Activated CD4-positive, alpha-beta memory T cell treated with anti-CD3 and anti-CD28 coated beads, Interleukin-2, amount 10 ng/mL, durations not matched to agents 7 days and 5 days (primary cell): ENCODE measurements at regions not wholly inside any gene's neighbourhood (a gene's known extent, or its start where the extent isn't known, plus 50 kb on each side); places are given as distances from the start of the nearest gene placed in this dataset.

Source experiments
- CTCF ChIA-PET: fragments of 350-600 bp; sonication (Branson Sonifier 250); formaldehyde crosslinking; loops from one replicate; lab custom pipeline; 2021; ENCODE audit warnings: antibody characterized with exemption, inconsistent platforms; lab: Charles Lee
- POLR2A ChIA-PET: fragments of 350-600 bp; sonication (Branson Sonifier 250); formaldehyde crosslinking; loops from one replicate; lab custom pipeline; 2021; ENCODE audit warnings: antibody characterized with exemption; lab: Charles Lee
- DNase-seq: peaks from one replicate; pipeline ENCODE4 v3.0.0-alpha.2; 2020
- H3K27ac Mint-ChIP-seq: one replicate; pipeline ENCODE4 v1.8.0; 2021; ENCODE audit warnings: mild to moderate bottlenecking, mixed read lengths
- H3K27me3 Mint-ChIP-seq: one replicate; pipeline ENCODE4 v1.8.0; 2021; ENCODE audit warnings: mixed read lengths
- H3K36me3 Mint-ChIP-seq: one replicate; pipeline ENCODE4 v1.8.0; 2021; ENCODE audit warnings: low read depth, mixed read lengths
- H3K4me1 Mint-ChIP-seq: one replicate; pipeline ENCODE4 v1.8.0; 2021; ENCODE audit warnings: mixed read lengths
- H3K4me3 Mint-ChIP-seq: one replicate; pipeline ENCODE4 v1.8.0; 2021; ENCODE audit warnings: mild to moderate bottlenecking, mixed read lengths
- H3K9me3 Mint-ChIP-seq: one replicate; pipeline ENCODE4 v1.8.0; 2021; ENCODE audit warnings: mixed read lengths

DNA sequence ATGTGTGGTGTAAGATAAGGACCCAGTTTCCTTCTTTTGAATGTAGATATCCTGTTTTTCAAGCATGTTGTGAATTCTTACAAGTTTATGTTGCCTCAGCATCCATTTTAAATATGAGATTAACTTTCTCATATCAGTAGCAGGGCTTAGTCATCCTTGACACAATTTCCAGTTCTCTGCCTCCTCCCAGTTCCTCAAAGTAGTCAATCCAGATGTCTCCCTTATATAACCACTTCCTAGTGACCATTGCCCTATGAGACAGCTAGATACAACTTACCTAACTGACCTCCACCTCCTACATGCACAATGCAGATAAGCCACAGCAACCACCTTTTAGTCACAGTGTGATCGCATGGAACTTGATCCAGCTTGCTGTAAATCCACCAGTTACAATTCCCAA lies 269.2 kb upstream of the ZNF521 start:
- Mint-ChIP-seq H3K27me3 (no peaks in the 10 kb centered on the region), H3K4me1 (no peaks in the 10 kb centered on the region), H3K9me3 (peaks cover 7% of the 10 kb centered on the region)

DNA sequence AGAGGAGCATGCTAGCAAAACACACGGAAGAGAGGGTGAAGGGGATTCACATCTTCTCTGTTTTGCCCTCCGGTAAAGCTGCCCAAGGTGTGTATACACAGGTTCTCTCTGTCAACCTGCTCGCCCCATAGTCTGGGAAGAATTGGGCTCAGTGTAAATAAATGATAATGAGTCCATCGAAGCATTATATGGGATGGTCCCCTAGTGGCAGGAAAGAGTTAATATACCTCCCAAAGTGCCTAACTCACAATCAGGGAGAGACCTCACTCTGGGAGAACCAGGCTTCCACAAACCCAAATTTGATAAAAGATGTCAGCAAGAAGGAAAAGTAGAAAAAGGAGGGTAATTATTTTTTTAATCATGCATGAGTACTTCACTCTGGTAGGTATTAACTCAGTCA lies 262.2 kb upstream of the ZNF521 start:
- no peak for DNase-seq
- Mint-ChIP-seq H3K27ac (no peak overlapping the region), H3K36me3 (no peaks in the 10 kb centered on the region), H3K27me3 (no peaks in the 10 kb centered on the region), H3K4me3 (no peak overlapping the region), H3K4me1 (no peaks in the 10 kb centered on the region), H3K9me3 (no peaks in the 10 kb centered on the region)
- ChIA-PET POLR2A (no interaction called here), CTCF (no interaction called here)

More for the DNA sequence above, 269.2 kb upstream of the ZNF521 start:
- Mint-ChIP-seq H3K27ac (no peak overlapping the region), H3K4me3 (no peak overlapping the region), H3K36me3 (no peaks in the 10 kb centered on the region)
- POLR2A ChIA-PET: no interaction called here
- CTCF ChIA-PET: no interaction called here
- no peak for DNase-seq

DNA sequence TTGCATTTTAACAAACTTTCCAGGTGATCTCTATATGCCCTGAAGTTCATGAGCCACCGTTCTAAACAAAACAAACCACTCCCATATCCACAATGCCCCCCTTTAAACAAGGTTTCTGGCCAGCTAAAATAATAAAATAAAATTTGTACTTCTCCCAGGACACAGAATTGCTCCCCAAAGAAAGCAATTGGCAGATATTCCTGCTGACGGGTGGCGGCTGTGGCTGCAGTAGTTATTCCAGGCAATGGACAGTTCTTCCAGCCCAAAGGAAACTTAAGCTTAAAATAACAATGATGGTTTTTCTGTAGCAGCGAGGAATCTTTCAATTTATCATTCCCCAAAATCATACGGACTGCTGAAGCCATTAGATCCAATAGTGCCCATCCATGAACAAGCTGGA lies 260.5 kb upstream of the ZNF521 start:
- H3K36me3 Mint-ChIP-seq: no peaks in the 10 kb centered on the region
- H3K4me3 Mint-ChIP-seq: no peak overlapping the region
- ChIA-PET POLR2A (no interaction called here), CTCF (no interaction called here)
- no peaks in the 10 kb centered on the region for H3K4me1 Mint-ChIP-seq
- H3K9me3 Mint-ChIP-seq: no peaks in the 10 kb centered on the region
- no peak for DNase-seq
- no peaks in the 10 kb centered on the region for H3K27me3 Mint-ChIP-seq
- H3K27ac Mint-ChIP-seq: no peak overlapping the region

DNA sequence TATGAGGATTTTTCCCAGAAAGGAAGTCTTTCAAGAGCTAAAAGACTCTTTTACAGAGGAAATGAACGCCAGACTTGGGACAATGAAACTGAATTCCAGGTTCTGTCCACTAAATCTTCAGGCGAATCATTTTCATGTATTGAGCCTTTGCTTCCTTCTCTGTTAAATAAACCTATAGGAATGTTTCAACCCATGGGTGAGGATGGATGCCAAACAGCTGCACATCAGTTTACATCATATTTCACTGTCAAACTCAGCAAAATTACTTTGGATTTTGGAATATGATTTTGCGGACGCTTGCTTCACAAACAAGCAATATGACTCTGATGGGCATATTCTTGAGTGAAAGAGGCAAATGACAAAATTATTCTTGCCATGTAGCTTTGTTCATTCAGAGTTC lies 256.1 kb upstream of the ZNF521 start:
- POLR2A ChIA-PET: no interaction called here
- CTCF ChIA-PET: no interaction called here
- Mint-ChIP-seq H3K4me3 (no peak overlapping the region), H3K36me3 (no peaks in the 10 kb centered on the region), H3K27ac (no peak overlapping the region), H3K27me3 (no peaks in the 10 kb centered on the region), H3K9me3 (peaks cover 3% of the 10 kb centered on the region), H3K4me1 (no peaks in the 10 kb centered on the region)
- DNase-seq: no peak

DNA sequence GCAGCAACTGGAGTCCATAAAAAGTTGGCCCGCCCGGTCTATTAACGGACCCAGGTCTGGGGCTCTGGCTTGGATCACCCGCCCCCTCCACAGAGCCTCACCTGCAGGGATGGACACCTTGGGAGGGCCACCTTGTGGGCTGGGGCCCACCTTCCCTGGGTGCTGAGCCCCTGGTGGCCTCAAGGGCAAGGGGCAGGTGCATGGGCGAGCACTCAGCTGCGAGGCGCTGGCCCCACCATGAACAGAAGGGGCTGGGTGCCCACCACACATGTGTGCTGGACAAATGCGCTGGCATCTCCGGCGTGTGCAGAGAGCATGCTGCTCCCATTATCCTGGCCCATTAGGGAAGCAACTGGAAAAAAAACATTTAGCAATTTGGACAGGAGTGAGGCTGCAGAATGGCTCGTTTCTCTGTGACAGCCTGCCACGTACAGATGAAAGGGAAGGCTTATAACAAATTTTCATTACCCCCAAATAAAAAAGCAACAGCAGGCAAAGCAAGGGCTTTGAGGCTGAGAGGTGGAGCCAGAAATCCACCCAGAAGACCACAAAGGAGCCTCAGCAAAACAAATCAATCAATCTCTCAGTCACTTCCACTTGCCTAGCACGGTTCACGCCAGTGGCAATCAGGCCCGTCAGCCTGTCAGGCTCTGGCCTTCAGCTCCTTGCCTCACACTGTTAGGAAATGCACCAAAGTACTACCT lies 253.1 kb upstream of the ZNF521 start:
- CTCF ChIA-PET: no interaction called here
- no peak overlapping the region for H3K27ac Mint-ChIP-seq
- POLR2A ChIA-PET: no interaction called here
- H3K4me3 Mint-ChIP-seq: no peak overlapping the region
- H3K36me3 Mint-ChIP-seq: no peaks in the 10 kb centered on the region
- no peaks in the 10 kb centered on the region for H3K27me3 Mint-ChIP-seq
- no peaks in the 10 kb centered on the region for H3K4me1 Mint-ChIP-seq
- peaks cover 3% of the 10 kb centered on the region for H3K9me3 Mint-ChIP-seq
- no peak for DNase-seq

DNA sequence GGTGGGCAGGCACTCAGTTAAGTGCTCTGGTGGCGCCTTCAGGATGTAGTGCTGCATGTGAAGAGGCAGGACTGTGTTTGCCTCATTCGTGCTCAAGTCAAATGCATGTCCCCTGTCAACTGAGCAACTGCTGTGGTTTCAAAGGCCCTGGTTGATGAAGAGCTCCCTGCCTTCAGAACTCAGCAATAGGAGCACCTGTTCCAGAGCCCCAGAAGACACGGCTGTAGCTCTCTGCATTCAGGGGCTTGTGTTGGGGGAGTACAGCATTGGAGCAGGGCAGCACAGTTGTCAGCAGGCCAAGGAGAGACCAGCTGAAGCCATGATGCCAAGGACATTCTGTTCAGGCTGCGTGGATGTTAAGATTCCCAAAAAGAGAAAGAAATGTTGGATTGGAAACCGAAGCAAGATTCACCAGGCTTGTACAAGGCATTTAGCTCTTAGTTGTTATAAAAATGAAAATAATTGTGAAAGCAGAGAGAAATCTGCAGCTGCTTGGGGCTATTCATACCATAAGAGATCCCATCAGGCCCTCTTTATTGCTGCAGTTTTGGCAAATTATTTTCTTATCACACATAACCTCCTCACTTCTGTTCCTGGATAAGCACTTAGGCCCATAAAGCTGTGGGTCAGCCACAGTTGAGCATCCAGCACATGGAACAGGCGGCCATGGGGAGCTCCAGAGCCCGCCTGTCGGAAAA lies 252.4 kb upstream of the ZNF521 start:
- Mint-ChIP-seq H3K4me1 (no peaks in the 10 kb centered on the region), H3K27me3 (no peaks in the 10 kb centered on the region), H3K36me3 (no peaks in the 10 kb centered on the region), H3K9me3 (peaks cover 3% of the 10 kb centered on the region), H3K4me3 (no peak overlapping the region), H3K27ac (no peak overlapping the region)
- CTCF ChIA-PET: no interaction called here
- DNase-seq: no peak
- POLR2A ChIA-PET: no interaction called here

DNA sequence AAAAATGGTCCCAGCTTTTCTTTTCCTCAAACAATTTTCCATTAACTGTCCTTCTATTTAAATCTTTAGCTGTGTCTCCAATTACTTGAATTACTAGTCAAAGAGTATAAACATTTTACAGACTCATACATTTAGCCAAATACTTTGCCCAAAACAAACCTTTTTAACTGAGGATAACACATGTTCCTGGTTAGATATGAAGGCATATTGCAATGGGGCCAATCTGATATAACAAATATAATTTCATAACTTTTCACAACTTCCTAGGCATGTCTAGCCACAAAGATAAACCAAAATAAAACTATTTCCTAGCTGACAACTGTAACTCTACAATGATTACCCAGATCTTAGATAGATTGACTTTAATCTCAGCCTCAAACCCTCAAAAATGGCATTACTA lies 247.5 kb upstream of the ZNF521 start:
- H3K27me3 Mint-ChIP-seq: no peaks in the 10 kb centered on the region
- H3K4me3 Mint-ChIP-seq: no peak overlapping the region
- no peaks in the 10 kb centered on the region for H3K9me3 Mint-ChIP-seq
- H3K27ac Mint-ChIP-seq: no peak overlapping the region
- ChIA-PET POLR2A (no interaction called here), CTCF (no interaction called here)
- no peak for DNase-seq
- H3K4me1 Mint-ChIP-seq: no peaks in the 10 kb centered on the region
- no peaks in the 10 kb centered on the region for H3K36me3 Mint-ChIP-seq

DNA sequence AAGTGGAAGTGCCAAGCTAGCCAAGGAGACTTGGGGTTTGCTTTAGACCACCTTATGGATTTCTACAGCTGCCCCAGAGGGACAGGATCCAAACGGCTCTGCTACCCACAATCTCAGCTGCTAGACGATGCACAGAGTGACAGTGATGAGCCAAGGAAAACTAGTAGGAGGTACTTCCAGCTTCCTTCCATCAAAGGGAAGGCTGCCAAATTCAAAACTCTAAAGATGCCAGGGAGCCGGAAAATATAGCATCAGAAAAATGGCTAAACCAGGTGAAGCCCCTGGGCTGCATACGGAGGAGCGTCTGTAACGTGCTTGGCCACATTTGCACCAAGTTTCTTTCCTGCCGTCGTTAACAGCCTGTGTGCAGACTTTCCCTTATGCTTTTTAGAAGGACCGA lies 245.5 kb upstream of the ZNF521 start:
- Mint-ChIP-seq H3K27ac (no peak overlapping the region), H3K4me1 (no peaks in the 10 kb centered on the region), H3K4me3 (no peak overlapping the region), H3K36me3 (no peaks in the 10 kb centered on the region), H3K9me3 (no peaks in the 10 kb centered on the region), H3K27me3 (no peaks in the 10 kb centered on the region)
- ChIA-PET CTCF (no interaction called here), POLR2A (no interaction called here)
- no peak for DNase-seq

DNA sequence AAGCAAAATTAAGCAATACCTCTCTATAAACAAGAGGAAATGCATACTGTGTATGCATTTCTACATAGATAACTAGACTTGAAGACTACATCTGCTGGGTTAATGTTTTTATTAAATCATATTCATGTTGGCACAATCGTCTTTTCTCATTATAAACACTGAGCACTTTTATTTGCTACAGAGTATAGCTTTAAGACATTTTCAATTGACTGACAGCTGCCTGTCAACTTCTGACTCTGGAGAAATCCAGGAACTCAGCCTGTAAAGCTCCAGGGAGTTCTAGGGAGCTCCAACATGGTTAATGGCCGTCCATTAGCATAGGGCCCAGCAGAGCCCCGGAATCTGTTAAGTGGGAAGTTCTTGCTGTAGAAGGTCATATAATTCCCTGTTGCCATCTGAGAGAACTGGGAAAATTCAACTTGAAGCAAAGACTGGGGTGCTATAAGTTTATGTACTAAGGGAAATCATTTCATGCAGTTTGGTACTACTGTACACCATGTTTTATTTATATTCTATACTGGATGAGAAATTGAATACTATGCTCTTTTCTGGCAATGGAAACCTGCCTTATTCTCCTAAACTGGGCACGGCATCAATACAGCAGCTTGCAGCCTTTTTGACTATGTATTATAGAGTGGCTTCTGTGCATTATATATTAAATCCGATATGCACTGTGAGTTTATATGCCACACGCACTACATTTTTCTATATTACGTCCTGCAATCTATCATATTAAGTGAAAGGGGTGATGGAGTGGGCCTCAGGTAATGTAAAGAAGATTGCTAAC lies 243.5 kb upstream of the ZNF521 start:
- Mint-ChIP-seq H3K27me3 (no peaks in the 10 kb centered on the region), H3K27ac (no peak overlapping the region), H3K4me1 (no peaks in the 10 kb centered on the region), H3K4me3 (no peak overlapping the region), H3K36me3 (no peaks in the 10 kb centered on the region), H3K9me3 (no peaks in the 10 kb centered on the region)
- DNase-seq: no peak
- CTCF ChIA-PET: no interaction called here
- POLR2A ChIA-PET: no interaction called here

DNA sequence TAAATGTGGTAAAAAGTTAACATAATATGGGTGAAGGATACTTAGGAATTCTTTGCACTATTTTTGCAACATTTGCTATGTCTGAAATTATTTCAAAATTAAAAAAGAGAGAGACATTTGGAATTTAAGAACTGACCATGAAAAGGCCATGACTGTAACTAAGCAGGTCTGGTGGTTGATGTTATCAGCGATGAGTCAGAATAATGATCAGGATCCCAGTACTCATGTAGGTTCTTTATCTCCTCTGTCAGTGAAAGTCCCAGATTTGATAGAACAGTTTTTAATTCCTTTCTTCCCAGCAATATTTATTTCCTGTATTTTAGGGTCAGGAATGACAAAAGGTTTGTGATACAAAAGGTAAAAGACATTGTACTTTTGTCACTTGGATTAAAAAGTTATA lies 242.4 kb upstream of the ZNF521 start:
- CTCF ChIA-PET: no interaction called here
- POLR2A ChIA-PET: no interaction called here
- Mint-ChIP-seq H3K27ac (no peak overlapping the region), H3K4me3 (no peak overlapping the region), H3K27me3 (no peaks in the 10 kb centered on the region), H3K36me3 (no peaks in the 10 kb centered on the region), H3K9me3 (no peaks in the 10 kb centered on the region), H3K4me1 (no peaks in the 10 kb centered on the region)
- DNase-seq: no peak

DNA sequence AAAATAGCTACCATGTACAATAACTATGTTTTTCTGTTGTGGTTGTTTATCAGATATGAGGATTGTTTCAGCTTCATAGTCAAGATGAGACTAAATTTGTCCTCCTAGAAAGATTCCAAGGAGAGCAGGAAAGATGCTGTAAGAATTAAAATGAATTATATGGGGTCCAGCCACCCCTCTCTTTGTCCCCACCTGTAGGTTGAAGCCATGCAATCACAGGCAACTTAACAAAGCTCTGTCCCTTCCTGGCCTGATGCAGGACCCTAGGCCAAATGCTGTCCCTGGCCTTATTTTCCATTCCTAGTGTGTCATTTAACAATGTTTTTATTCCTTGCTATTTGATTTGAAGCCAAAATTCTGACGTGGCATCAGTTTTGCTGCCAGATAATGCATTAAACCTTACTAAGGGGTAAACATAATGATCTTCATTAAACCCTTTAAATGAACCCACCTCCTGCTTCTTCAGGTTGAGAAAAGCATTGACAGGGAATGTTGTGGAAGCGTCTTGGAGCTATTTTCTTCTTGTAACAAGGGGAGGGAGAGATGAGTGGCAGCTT lies 240.9 kb upstream of the ZNF521 start:
- Mint-ChIP-seq H3K27ac (no peak overlapping the region), H3K4me3 (no peak overlapping the region), H3K36me3 (no peaks in the 10 kb centered on the region), H3K4me1 (no peaks in the 10 kb centered on the region), H3K27me3 (no peaks in the 10 kb centered on the region), H3K9me3 (peaks cover under 1% of the 10 kb centered on the region)
- ChIA-PET CTCF (no interaction called here), POLR2A (no interaction called here)
- DNase-seq: no peak

DNA sequence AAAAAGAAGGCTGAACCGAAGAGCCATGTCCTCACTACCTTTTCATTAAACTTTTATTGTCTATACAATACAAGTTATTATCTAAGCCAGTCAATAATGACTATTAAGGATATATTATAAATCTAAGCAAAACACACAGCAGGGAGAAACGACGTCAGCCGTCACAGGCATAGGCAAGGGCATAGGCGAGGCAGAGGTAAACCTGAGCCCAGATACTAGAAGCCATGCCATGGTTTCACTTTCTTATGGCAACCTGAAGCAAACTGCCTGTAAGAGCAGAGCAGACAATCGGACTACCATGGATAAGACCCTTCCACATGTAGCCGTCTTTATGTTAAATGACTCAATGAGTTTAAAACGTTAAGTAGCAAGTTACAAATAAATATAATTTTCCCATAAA lies 238.5 kb upstream of the ZNF521 start:
- Mint-ChIP-seq H3K36me3 (no peaks in the 10 kb centered on the region), H3K4me1 (no peaks in the 10 kb centered on the region), H3K9me3 (peaks cover 2% of the 10 kb centered on the region), H3K27me3 (no peaks in the 10 kb centered on the region), H3K27ac (no peak overlapping the region), H3K4me3 (no peak overlapping the region)
- ChIA-PET CTCF (no interaction called here), POLR2A (no interaction called here)
- no peak for DNase-seq

DNA sequence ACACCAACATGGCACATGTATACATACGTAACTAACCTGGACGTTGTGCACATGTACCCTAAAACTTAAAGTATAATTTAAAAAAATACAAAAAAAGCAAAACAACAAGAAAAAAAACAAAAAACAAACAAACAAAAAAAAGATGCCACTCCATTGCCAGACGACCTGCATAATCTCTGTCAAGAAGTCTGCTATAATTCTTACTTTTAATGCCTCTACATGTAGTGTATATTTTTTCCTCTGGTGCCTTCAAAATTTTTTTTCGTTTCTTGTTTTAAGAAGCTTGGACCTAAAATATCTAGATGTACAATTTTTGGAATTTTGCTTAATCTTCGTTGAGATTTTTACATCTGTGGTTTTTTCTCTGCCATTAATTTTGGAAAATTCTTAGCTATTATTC lies 235.6 kb upstream of the ZNF521 start:
- ChIA-PET CTCF (no interaction called here), POLR2A (no interaction called here)

More for the DNA sequence above, 235.6 kb upstream of the ZNF521 start:
- H3K4me1 Mint-ChIP-seq: no peaks in the 10 kb centered on the region
- H3K36me3 Mint-ChIP-seq: no peaks in the 10 kb centered on the region
- H3K4me3 Mint-ChIP-seq: no peak overlapping the region
- H3K9me3 Mint-ChIP-seq: peaks cover 2% of the 10 kb centered on the region
- no peaks in the 10 kb centered on the region for H3K27me3 Mint-ChIP-seq
- no peak overlapping the region for H3K27ac Mint-ChIP-seq
- no peak for DNase-seq
